Vagina (tissue), 2 donors: ENCODE measurements at regions not wholly inside any gene's neighbourhood (a gene's known extent, or its start where the extent isn't known, plus 50 kb on each side); places are given as distances from the start of the nearest gene placed in this dataset.

Source experiments
- POLR2AphosphoS5 ChIP-seq, 2 donors: sonication (generic); formaldehyde crosslinking; IDR thresholded peaks; one replicate each; pipeline ENCODE4 v1.9.0; 2017; ENCODE audit warnings: antibody characterized with exemption in 2 of 2, mild to moderate bottlenecking in 2 of 2, low read depth in 1 of 2; ENCODE audit not compliant: insufficient read depth in 1 of 2
- TF ChIP-seq, protein P1 (sequence below), 3 experiments: fragments of 450-650 bp in 2 of 3; fragments of 200-600 bp in 1 of 3; sonication (generic) in 1 of 3; IDR thresholded peaks; one replicate each; pipeline ENCODE4 v1.5.1; 2017 to 2019; ENCODE audit warnings: antibody characterized with exemption in 3 of 3, mild to moderate bottlenecking in 2 of 3, moderate library complexity in 2 of 3

DNA sequence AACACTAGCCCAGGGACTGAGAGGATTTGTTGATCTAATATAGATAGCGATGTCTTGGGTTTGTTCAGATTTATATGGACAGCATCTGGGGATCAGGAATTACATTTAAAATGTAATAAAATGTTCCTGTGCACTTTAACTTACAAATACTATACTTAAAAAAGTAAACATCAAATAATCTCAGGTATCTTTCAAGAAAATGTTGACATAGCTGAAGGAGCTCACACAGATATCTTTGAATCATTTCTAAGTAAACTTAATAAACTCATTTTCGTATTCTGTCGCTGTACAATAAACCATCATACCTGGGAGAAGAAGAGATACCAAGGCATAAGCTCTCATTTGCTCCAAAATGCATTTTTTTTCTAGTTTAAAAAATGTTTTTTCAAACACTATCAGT lies 557.5 kb upstream of the NR2F2 start:
- TF ChIP-seq POLR2AphosphoS5 (IDR thresholded peaks at IDR 0.05; ENCODE audit: insufficient read depth in 1 of 2, low read depth in 1 of 2): no peak
- TF ChIP-seq, protein P1, sequence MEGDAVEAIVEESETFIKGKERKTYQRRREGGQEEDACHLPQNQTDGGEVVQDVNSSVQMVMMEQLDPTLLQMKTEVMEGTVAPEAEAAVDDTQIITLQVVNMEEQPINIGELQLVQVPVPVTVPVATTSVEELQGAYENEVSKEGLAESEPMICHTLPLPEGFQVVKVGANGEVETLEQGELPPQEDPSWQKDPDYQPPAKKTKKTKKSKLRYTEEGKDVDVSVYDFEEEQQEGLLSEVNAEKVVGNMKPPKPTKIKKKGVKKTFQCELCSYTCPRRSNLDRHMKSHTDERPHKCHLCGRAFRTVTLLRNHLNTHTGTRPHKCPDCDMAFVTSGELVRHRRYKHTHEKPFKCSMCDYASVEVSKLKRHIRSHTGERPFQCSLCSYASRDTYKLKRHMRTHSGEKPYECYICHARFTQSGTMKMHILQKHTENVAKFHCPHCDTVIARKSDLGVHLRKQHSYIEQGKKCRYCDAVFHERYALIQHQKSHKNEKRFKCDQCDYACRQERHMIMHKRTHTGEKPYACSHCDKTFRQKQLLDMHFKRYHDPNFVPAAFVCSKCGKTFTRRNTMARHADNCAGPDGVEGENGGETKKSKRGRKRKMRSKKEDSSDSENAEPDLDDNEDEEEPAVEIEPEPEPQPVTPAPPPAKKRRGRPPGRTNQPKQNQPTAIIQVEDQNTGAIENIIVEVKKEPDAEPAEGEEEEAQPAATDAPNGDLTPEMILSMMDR (IDR thresholded peaks at IDR 0.05): no peak
